ENCODE measurements at regions not wholly inside any gene's neighbourhood (a gene's known extent, or its start where the extent isn't known, plus 50 kb on each side); places are given as distances from the start of the nearest gene placed in this dataset.
"Not testable (repeated sequence)": the region's sequence is repeated elsewhere in the genome, so short reads cannot be mapped to it uniquely, and the experiment has no call there.

DNA sequence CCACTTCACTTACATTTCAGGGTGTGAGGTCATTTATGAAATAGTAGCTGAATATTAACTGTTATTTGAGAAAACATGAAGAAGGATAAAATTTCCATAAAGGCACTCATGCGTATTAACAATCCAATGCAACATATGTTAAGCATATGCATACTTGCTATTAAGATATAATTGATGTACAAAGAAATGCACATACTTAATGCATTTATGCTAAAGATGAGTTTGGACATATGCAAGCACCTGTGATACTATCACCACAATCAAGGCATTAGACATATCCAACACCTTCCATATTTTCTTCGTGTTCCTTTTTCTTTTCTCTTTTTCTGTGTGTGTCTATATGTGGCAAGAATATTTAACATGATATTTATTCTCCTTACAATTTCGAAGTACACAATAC, 464.8 kb upstream of the BRINP3 start:
- H3K36me3 ChIP-seq (ENCODE audit: control insufficient read depth in 2 of 3, insufficient read depth in 3 of 3, low read length in 3 of 3), result no peaks in the 10 kb centered on the region
- no peaks in the 10 kb centered on the region for H3K27me3 ChIP-seq (ENCODE audit: control insufficient read depth, insufficient read depth, low read length)
- TF ChIP-seq, protein P1, sequence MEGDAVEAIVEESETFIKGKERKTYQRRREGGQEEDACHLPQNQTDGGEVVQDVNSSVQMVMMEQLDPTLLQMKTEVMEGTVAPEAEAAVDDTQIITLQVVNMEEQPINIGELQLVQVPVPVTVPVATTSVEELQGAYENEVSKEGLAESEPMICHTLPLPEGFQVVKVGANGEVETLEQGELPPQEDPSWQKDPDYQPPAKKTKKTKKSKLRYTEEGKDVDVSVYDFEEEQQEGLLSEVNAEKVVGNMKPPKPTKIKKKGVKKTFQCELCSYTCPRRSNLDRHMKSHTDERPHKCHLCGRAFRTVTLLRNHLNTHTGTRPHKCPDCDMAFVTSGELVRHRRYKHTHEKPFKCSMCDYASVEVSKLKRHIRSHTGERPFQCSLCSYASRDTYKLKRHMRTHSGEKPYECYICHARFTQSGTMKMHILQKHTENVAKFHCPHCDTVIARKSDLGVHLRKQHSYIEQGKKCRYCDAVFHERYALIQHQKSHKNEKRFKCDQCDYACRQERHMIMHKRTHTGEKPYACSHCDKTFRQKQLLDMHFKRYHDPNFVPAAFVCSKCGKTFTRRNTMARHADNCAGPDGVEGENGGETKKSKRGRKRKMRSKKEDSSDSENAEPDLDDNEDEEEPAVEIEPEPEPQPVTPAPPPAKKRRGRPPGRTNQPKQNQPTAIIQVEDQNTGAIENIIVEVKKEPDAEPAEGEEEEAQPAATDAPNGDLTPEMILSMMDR (IDR thresholded peaks at IDR 0.05; ENCODE audit: borderline replicate concordance, extremely low read depth, insufficient read depth), result no peak
- H3K4me3 ChIP-seq (ENCODE audit: low read length in 3 of 3), result no peak overlapping the region
- no peak for FAIRE-seq
- DNase-seq, result no peak
- no peak overlapping the region for H3K27ac ChIP-seq (ENCODE audit: low read depth in 2 of 2, low read length in 2 of 2)
- intact Hi-C loops (cut with DNase I), result no loop called here
- no peak overlapping the region for H3K9ac ChIP-seq (ENCODE audit: low read length in 3 of 3)
- no peaks in the 10 kb centered on the region for H3K4me1 ChIP-seq (ENCODE audit: control insufficient read depth in 2 of 3, insufficient read depth in 2 of 3, low read depth in 1 of 3, low read length in 3 of 3)
- no peaks in the 10 kb centered on the region for H3K9me3 ChIP-seq (ENCODE audit: control insufficient read depth in 2 of 3, insufficient read depth in 1 of 3, low read length in 3 of 3)

DNA sequence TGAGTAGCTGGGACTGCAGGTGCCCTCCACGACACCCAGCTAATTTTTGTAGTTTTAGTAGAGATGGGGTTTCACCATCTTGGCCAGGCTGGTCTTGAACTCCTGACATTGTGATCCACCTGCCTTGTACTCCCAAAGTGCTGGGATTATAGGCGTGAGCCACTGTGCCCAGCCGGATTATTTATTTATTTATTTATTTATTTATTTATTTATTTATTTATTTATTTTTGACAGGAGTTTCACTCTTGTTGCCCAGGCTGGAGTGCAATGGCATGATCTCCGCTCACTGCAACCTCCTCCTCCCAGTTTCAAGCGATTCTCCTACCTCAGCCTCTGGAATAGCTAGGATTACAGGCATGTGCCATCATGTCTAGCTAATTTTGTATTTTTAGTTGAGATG, 466.1 kb upstream of the BRINP3 start:
- H3K9ac ChIP-seq (ENCODE audit: low read length in 3 of 3); DNase-seq; FAIRE-seq; intact Hi-C loops (cut with DNase I); H3K9me3 ChIP-seq (ENCODE audit: control insufficient read depth in 2 of 3, insufficient read depth in 1 of 3, low read length in 3 of 3); H3K36me3 ChIP-seq (ENCODE audit: control insufficient read depth in 2 of 3, insufficient read depth in 3 of 3, low read length in 3 of 3); H3K4me1 ChIP-seq (ENCODE audit: control insufficient read depth in 2 of 3, insufficient read depth in 2 of 3, low read depth in 1 of 3, low read length in 3 of 3); H3K4me3 ChIP-seq (ENCODE audit: low read length in 3 of 3); H3K27ac ChIP-seq (ENCODE audit: low read depth in 2 of 2, low read length in 2 of 2); H3K27me3 ChIP-seq (ENCODE audit: control insufficient read depth, insufficient read depth, low read length): not testable (repeated sequence)

DNA sequence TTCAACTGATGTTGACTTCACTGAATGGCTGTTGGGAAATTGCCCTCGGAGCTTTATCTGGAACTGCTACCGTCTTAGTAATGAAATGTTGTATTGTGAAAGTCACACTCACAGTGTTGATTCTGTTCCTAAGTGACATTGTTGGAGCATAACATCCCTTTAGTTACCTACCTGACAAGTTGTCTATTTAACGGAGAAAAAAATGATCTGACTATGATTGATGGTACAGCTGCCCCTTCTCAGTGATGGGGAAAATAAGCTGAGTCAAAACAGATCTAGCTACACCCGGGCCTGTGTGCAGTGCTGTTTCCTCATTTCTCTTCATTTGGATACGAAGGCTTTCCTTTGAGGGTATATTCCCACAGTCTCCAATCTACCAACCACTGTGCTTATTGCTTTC, 472.3 kb upstream of the BRINP3 start:
- H3K9me3 ChIP-seq (ENCODE audit: control insufficient read depth in 2 of 3, insufficient read depth in 1 of 3, low read length in 3 of 3), result no peaks in the 10 kb centered on the region
- TF ChIP-seq, protein P1 (IDR thresholded peaks at IDR 0.05; ENCODE audit: borderline replicate concordance, extremely low read depth, insufficient read depth), result no peak
- no peak for FAIRE-seq
- H3K36me3 ChIP-seq (ENCODE audit: control insufficient read depth in 2 of 3, insufficient read depth in 3 of 3, low read length in 3 of 3), result no peaks in the 10 kb centered on the region
- no peaks in the 10 kb centered on the region for H3K27me3 ChIP-seq (ENCODE audit: control insufficient read depth, insufficient read depth, low read length)
- no peak for DNase-seq
- H3K27ac ChIP-seq (ENCODE audit: low read depth in 2 of 2, low read length in 2 of 2), result no peak overlapping the region
- no peak overlapping the region for H3K9ac ChIP-seq (ENCODE audit: low read length in 3 of 3)
- intact Hi-C loops (cut with DNase I), result no loop called here
- no peaks in the 10 kb centered on the region for H3K4me1 ChIP-seq (ENCODE audit: control insufficient read depth in 2 of 3, insufficient read depth in 2 of 3, low read depth in 1 of 3, low read length in 3 of 3)
- H3K4me3 ChIP-seq (ENCODE audit: low read length in 3 of 3), result no peak overlapping the region

DNA sequence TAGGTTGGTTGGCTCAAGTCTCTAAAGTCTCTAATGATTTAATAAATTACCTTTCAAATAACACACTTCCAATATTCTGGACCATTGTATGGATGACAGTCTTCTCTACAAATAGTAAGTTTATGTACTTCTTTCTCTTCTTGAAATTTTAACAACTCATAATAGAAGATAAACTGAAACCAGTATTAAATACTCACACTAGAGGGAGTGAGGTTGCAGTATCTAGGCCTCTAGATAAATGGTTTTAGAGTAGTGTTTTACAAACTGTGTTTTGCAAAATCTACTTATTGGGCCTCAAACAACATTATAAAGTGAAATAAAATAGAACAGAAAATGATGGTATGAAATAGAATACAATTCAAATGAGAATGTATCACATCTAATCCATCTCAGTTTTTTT, 479.9 kb upstream of the BRINP3 start:
- no peak for FAIRE-seq
- intact Hi-C loops (cut with DNase I), result no loop called here
- H3K4me1 ChIP-seq (ENCODE audit: control insufficient read depth in 2 of 3, insufficient read depth in 2 of 3, low read depth in 1 of 3, low read length in 3 of 3), result no peaks in the 10 kb centered on the region
- no peak overlapping the region for H3K27ac ChIP-seq (ENCODE audit: low read depth in 2 of 2, low read length in 2 of 2)
- H3K9ac ChIP-seq (ENCODE audit: low read length in 3 of 3), result no peak overlapping the region
- H3K27me3 ChIP-seq (ENCODE audit: control insufficient read depth, insufficient read depth, low read length), result no peaks in the 10 kb centered on the region
- no peaks in the 10 kb centered on the region for H3K9me3 ChIP-seq (ENCODE audit: control insufficient read depth in 2 of 3, insufficient read depth in 1 of 3, low read length in 3 of 3)
- no peak overlapping the region for H3K4me3 ChIP-seq (ENCODE audit: low read length in 3 of 3)
- peak in 1 of 5 donors; percentile 0 for DNase-seq
- TF ChIP-seq, protein P1 (IDR thresholded peaks at IDR 0.05; ENCODE audit: borderline replicate concordance, extremely low read depth, insufficient read depth), result no peak
- no peaks in the 10 kb centered on the region for H3K36me3 ChIP-seq (ENCODE audit: control insufficient read depth in 2 of 3, insufficient read depth in 3 of 3, low read length in 3 of 3)

All from kidney (tissue), 13 donors.